ENCODE measurements at regions not wholly inside any gene's neighbourhood (a gene's known extent, or its start where the extent isn't known, plus 50 kb on each side); places are given as distances from the start of the nearest gene placed in this dataset.
"Not testable (repeated sequence)": the region's sequence is repeated elsewhere in the genome, so short reads cannot be mapped to it uniquely, and the experiment has no call there.

- no peak for TF ChIP-seq CTCF (conservative IDR thresholded peaks at IDR 0.05; ENCODE audit: low read depth, low read length)
- no peak overlapping the region for H3K4me3 ChIP-seq (IDR thresholded peaks at IDR 0.05; ENCODE audit: insufficient read depth, low read depth, low read length)
- no peak overlapping the region for H3K27ac ChIP-seq
- H3K36me3 ChIP-seq (ENCODE audit: insufficient read depth) = no peaks in the 10 kb centered on the region
- H3K4me1 ChIP-seq (ENCODE audit: low read depth, poor library complexity, severe bottlenecking) = no peaks in the 10 kb centered on the region
- no peaks in the 10 kb centered on the region for H3K27me3 ChIP-seq (ENCODE audit: insufficient read depth, low read depth)
- H2AFZ ChIP-seq (ENCODE audit: low read depth) = no peak overlapping the region
- H3K9ac ChIP-seq = no peak overlapping the region
- no peaks in the 10 kb centered on the region for H3K79me2 ChIP-seq (ENCODE audit: insufficient read depth, low read depth)
- no peaks in the 10 kb centered on the region for H4K20me1 ChIP-seq (ENCODE audit: insufficient read depth)
- no peak overlapping the region for H3K4me2 ChIP-seq
Measured at GRCh38 chr9:38329968-38330367, 62.5 kb upstream of the ALDH1B1 start.

GRCh38 chr9:38328765-38329164, 63.7 kb upstream of the ALDH1B1 start:
- H3K79me2 ChIP-seq (ENCODE audit: insufficient read depth, low read depth) = no peaks in the 10 kb centered on the region
- no peaks in the 10 kb centered on the region for H4K20me1 ChIP-seq (ENCODE audit: insufficient read depth)
- no peak overlapping the region for H3K4me2 ChIP-seq
- H3K27me3 ChIP-seq (ENCODE audit: insufficient read depth, low read depth) = no peaks in the 10 kb centered on the region
- no peak overlapping the region for H3K9ac ChIP-seq
- no peak for TF ChIP-seq CTCF (conservative IDR thresholded peaks at IDR 0.05; ENCODE audit: low read depth, low read length)
- no peak overlapping the region for H3K4me3 ChIP-seq (IDR thresholded peaks at IDR 0.05; ENCODE audit: insufficient read depth, low read depth, low read length)
- H2AFZ ChIP-seq (ENCODE audit: low read depth) = no peak overlapping the region
- no peaks in the 10 kb centered on the region for H3K36me3 ChIP-seq (ENCODE audit: insufficient read depth)
- no peak overlapping the region for H3K27ac ChIP-seq
- no peaks in the 10 kb centered on the region for H3K4me1 ChIP-seq (ENCODE audit: low read depth, poor library complexity, severe bottlenecking)

GRCh38 chr9:38326122-38326521, 66.4 kb upstream of the ALDH1B1 start:
- Histone ChIP-seq H3K79me2 (ENCODE audit: insufficient read depth, low read depth) (no peaks in the 10 kb centered on the region), H2AFZ (ENCODE audit: low read depth) (no peak overlapping the region), H3K27me3 (ENCODE audit: insufficient read depth, low read depth) (no peaks in the 10 kb centered on the region), H4K20me1 (ENCODE audit: insufficient read depth) (no peaks in the 10 kb centered on the region), H3K4me1 (ENCODE audit: low read depth, poor library complexity, severe bottlenecking) (no peaks in the 10 kb centered on the region), H3K4me2 (no peak overlapping the region), H3K9ac (no peak overlapping the region), H3K4me3 (IDR thresholded peaks at IDR 0.05; ENCODE audit: insufficient read depth, low read depth, low read length) (no peak overlapping the region), H3K36me3 (ENCODE audit: insufficient read depth) (no peaks in the 10 kb centered on the region), H3K27ac (no peak overlapping the region)
- TF ChIP-seq CTCF (conservative IDR thresholded peaks at IDR 0.05; ENCODE audit: low read depth, low read length) = no peak

GRCh38 chr9:38324213-38324612, 68.3 kb upstream of the ALDH1B1 start:
- H3K4me2 ChIP-seq; H3K9ac ChIP-seq; H2AFZ ChIP-seq (ENCODE audit: low read depth); H3K36me3 ChIP-seq (ENCODE audit: insufficient read depth); H3K79me2 ChIP-seq (ENCODE audit: insufficient read depth, low read depth); H3K4me3 ChIP-seq (IDR thresholded peaks at IDR 0.05; ENCODE audit: insufficient read depth, low read depth, low read length); H4K20me1 ChIP-seq (ENCODE audit: insufficient read depth); H3K27me3 ChIP-seq (ENCODE audit: insufficient read depth, low read depth); H3K27ac ChIP-seq: not testable (repeated sequence)
- peaks cover 12% of the 10 kb centered on the region for H3K4me1 ChIP-seq (ENCODE audit: low read depth, poor library complexity, severe bottlenecking)

- no peak for TF ChIP-seq CTCF (conservative IDR thresholded peaks at IDR 0.05; ENCODE audit: low read depth, low read length)
- Histone ChIP-seq H3K27ac (no peak overlapping the region), H3K4me1 (ENCODE audit: low read depth, poor library complexity, severe bottlenecking) (peaks cover 23% of the 10 kb centered on the region), H3K4me2 (no peak overlapping the region), H3K79me2 (ENCODE audit: insufficient read depth, low read depth) (no peaks in the 10 kb centered on the region), H3K9ac (no peak overlapping the region), H2AFZ (ENCODE audit: low read depth) (no peak overlapping the region), H3K36me3 (ENCODE audit: insufficient read depth) (no peaks in the 10 kb centered on the region), H4K20me1 (ENCODE audit: insufficient read depth) (no peaks in the 10 kb centered on the region), H3K27me3 (ENCODE audit: insufficient read depth, low read depth) (no peaks in the 10 kb centered on the region), H3K4me3 (IDR thresholded peaks at IDR 0.05; ENCODE audit: insufficient read depth, low read depth, low read length) (no peak overlapping the region)
Measured at GRCh38 chr9:38322937-38323336, 69.6 kb upstream of the ALDH1B1 start.
